Gastrocnemius medialis (tissue), 4 donors: ENCODE measurements at regions not wholly inside any gene's neighbourhood (a gene's known extent, or its start where the extent isn't known, plus 50 kb on each side); places are given as distances from the start of the nearest gene placed in this dataset.

ENCODE experiments used
- POLR2A ChIP-seq, 2 donors: fragments of 450-650 bp; IDR thresholded peaks; one replicate each; pipeline ENCODE4 v1.6.1; 2017; ENCODE audit warnings: antibody characterized with exemption in 2 of 2, mild to moderate bottlenecking in 2 of 2, moderate library complexity in 2 of 2
- TF ChIP-seq, protein P1 (sequence below), 5 experiments: fragments of 450-650 bp in 3 of 5; fragments of 200-600 bp in 2 of 5; sonication (generic) in 2 of 5; IDR thresholded peaks in 4 of 5; conservative IDR thresholded peaks in 1 of 5; 1 replicate in 4 of 5; 2 replicates in 1 of 5; pipeline ENCODE4 v1.5.1; 2016 to 2019; ENCODE audit warnings: antibody characterized with exemption in 5 of 5, mild to moderate bottlenecking in 3 of 5, moderate library complexity in 3 of 5

DNA sequence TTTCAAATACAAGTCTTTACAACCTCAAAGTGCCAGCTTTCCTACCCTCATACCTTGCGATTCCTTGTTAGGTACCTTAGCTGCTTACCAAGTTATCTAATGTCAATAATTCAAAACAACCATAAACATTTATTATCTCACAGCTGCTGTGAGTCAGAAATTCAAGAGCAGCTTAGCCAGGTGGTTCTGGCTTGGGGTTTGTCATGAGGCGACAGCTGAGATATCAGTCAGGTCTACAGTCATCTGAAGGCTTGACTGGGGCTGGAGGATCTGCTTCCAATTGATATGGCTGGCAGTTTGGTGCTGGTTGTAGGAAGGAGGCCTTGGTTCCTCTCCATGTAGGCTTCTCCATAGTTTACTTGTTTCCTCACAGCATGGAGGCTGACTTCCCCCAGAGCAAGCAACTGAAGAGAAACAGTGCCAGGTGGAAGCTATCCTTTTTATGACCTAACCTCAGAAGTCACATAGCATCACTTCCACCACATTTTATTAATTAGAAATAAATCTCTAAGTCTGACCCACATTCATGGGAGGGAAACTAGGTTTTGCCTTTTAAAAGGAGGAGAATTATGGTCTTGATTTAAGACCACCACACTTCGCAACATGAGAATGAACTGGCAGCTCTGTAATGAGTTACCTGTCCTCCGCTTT lies 103.3 kb upstream of the FGGY start:
- no peak for TF ChIP-seq POLR2A (IDR thresholded peaks at IDR 0.05)
- TF ChIP-seq, protein P1, sequence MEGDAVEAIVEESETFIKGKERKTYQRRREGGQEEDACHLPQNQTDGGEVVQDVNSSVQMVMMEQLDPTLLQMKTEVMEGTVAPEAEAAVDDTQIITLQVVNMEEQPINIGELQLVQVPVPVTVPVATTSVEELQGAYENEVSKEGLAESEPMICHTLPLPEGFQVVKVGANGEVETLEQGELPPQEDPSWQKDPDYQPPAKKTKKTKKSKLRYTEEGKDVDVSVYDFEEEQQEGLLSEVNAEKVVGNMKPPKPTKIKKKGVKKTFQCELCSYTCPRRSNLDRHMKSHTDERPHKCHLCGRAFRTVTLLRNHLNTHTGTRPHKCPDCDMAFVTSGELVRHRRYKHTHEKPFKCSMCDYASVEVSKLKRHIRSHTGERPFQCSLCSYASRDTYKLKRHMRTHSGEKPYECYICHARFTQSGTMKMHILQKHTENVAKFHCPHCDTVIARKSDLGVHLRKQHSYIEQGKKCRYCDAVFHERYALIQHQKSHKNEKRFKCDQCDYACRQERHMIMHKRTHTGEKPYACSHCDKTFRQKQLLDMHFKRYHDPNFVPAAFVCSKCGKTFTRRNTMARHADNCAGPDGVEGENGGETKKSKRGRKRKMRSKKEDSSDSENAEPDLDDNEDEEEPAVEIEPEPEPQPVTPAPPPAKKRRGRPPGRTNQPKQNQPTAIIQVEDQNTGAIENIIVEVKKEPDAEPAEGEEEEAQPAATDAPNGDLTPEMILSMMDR (IDR thresholded peaks at IDR 0.05 in 4 of 5, conservative IDR thresholded peaks at IDR 0.05 in 1 of 5), result no peak
